Skeletal muscle tissue (tissue), 3 donors: ENCODE measurements at regions not wholly inside any gene's neighbourhood (a gene's known extent, or its start where the extent isn't known, plus 50 kb on each side); places are given as distances from the start of the nearest gene placed in this dataset.
"Not testable (repeated sequence)": the region's sequence is repeated elsewhere in the genome, so short reads cannot be mapped to it uniquely, and the experiment has no call there.

Experiments used
- H3K27ac ChIP-seq: one replicate; pipeline ENCODE4 v1.7.0; 2013; ENCODE audit warnings: mild to moderate bottlenecking, low read depth, low read length, inconsistent platforms
- H3K27me3 ChIP-seq, 3 donors: one replicate each; pipeline ENCODE4 v1.7.0; 2013; ENCODE audit warnings: low read length in 3 of 3; ENCODE audit not compliant: control insufficient read depth in 3 of 3, insufficient read depth in 3 of 3
- H3K36me3 ChIP-seq, 3 donors: one replicate each; pipeline ENCODE4 v1.7.0; 2013; ENCODE audit warnings: low read length in 3 of 3; ENCODE audit not compliant: control insufficient read depth in 3 of 3, insufficient read depth in 3 of 3
- H3K4me1 ChIP-seq, 3 donors: one replicate each; pipeline ENCODE4 v1.7.0; 2013; ENCODE audit warnings: low read length in 3 of 3, mild to moderate bottlenecking in 3 of 3; ENCODE audit not compliant: control insufficient read depth in 3 of 3, insufficient read depth in 3 of 3
- H3K4me3 ChIP-seq, 3 donors: one replicate each; pipeline ENCODE4 v1.7.0; 2013; ENCODE audit warnings: low read length in 3 of 3
- H3K9ac ChIP-seq, 3 donors: one replicate each; pipeline ENCODE4 v1.7.0; 2013; ENCODE audit warnings: low read length in 3 of 3, mild to moderate bottlenecking in 3 of 3, moderate library complexity in 2 of 3, low read depth in 1 of 3
- H3K9me3 ChIP-seq, 3 donors: one replicate each; pipeline ENCODE4 v1.7.0; 2013; ENCODE audit warnings: low read length in 3 of 3; ENCODE audit not compliant: control insufficient read depth in 3 of 3
- donor health status: Osteomylitis.

DNA sequence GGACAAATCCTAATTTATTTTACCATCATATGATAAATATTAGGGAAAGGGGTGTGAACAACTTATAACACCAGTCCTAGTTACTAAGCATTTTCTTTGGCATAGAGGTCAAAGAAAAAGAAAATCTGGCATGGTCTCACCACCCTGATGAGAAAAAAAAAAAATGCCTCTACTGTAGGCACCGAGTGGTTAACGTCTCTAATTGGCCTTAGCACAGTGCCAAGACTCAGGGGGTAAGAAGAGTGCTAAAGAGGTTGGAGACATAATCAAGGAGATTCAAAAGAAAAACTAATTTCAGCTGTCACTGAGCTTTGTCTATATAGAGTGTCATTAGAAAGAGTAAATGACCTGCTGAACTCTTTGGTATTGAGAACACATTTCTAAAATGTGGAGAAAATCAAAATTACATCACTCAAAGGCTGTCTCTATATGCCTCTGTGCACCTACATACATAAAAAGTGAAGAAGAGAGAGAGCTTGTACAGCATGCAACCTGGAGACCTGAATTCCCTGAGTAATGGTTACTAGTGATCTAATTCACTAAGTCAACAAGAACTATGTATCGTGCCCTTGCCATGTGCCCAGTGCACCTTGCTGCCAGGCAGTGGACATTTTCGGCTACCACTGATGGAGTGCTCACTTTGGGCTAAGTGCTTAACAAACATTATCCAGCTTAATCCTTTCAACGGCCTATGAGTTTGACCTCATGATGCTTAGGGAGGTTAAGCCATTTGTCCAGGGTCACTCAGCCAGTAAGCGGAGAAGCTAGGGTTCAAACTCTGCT lies 113.8 kb upstream of the G2E3 start:
- no peak overlapping the region for H3K9ac ChIP-seq
- H3K4me1 ChIP-seq: peaks cover 0 to under 1% (median 0%) of the 10 kb centered on the region in 3 donors
- H3K9me3 ChIP-seq: no peaks in the 10 kb centered on the region
- no peaks in the 10 kb centered on the region for H3K36me3 ChIP-seq
- no peaks in the 10 kb centered on the region for H3K27me3 ChIP-seq
- no peak overlapping the region for H3K4me3 ChIP-seq
- no peak overlapping the region for H3K27ac ChIP-seq

DNA sequence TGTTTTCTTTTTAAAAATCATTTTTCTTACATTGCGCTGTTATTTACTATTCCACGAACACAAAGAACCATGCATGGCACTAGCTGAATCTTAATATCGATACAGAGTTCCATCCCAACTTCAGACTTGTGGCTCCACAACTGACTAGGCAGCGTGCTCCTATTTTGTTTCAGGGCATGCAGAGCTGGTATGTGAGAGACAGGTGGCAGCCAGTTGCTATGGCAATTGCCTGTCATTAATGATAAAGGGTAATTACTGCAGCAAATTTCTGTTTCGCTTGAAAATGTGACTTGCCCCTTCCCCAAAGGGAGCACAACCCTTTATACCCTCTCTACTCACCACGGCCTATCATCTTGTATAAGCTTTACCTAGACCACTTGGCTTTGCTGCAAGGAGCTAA lies 113.1 kb upstream of the G2E3 start:
- Histone ChIP-seq H3K9me3 (no peaks in the 10 kb centered on the region), H3K4me3 (no peak overlapping the region), H3K27me3 (no peaks in the 10 kb centered on the region), H3K36me3 (no peaks in the 10 kb centered on the region), H3K9ac (no peak overlapping the region), H3K4me1 (peaks cover 0 to 5% (median 4%) of the 10 kb centered on the region in 3 donors), H3K27ac (no peak overlapping the region)

DNA sequence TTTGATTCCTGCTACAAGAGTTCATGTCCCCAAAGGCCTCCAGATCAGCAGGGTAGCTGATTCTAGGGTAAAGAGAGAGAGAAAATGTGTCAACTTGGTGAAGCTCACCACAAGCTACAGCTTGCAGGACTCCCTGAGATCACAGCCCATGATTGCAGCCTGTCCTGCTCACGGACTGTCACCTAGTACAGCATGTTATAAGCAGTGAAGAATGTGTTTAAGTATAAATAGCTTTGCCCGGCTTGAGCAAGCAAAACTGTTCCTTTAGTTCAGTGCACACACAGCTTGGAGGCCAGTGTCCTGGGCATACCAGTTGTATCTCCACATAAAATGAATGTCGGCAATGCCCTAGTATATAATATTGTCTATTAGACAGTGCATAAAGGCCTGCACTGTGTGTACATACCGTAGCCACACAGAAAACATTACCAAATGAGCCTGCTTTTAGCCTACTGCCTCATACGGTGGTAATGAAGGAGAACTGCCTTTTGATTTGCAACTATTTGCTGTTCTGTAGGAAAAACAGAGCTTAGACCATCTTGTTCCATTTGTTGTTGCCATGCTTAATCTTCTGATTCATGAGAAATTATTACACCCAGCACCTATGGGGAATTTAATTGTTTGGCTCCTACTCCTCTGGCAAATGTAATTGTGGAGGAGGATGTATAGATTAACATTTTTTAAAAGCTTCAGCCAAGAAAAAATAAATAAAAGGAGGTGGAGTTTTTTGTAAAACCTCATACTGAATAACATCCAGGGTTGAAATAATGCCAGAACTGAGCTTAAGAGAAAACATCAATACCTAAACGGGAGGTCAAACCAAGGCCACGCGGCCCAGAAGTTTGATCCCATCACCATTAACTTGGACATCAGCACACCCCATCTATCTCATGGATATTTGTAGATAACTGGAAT lies 108.1 kb upstream of the G2E3 start:
- Histone ChIP-seq H3K9ac (peak overlapping the region; percentile 0 to 35 (median 9)), H3K4me1 (peaks cover 0 to 8% (median 4%) of the 10 kb centered on the region in 3 donors), H3K36me3 (no peaks in the 10 kb centered on the region), H3K27ac (no peak overlapping the region), H3K9me3 (no peaks in the 10 kb centered on the region), H3K27me3 (no peaks in the 10 kb centered on the region), H3K4me3 (peak overlapping the region in 1 of 3 donors; percentile 15)

DNA sequence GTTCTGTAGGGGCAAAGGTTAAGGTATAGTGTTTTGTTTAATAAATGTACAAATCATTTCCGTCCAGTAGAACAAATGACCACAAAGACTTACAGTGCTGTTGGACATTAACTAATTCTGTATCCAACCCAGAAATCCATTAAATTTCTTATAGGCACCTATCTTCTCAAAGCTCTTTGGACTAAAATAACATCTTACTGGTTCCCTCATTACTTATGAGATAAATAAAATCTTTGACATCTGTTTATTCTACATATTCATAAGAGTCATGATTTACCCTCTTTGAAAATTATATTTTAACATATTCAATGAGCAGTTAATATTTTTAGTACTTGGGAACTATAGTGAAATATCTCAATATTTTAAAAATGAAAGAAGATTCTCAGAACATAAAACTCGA lies 102.7 kb upstream of the G2E3 start:
- H3K4me1 ChIP-seq: no peaks in the 10 kb centered on the region
- H3K27ac ChIP-seq: no peak overlapping the region
- no peaks in the 10 kb centered on the region for H3K36me3 ChIP-seq
- no peak overlapping the region for H3K9ac ChIP-seq
- no peak overlapping the region for H3K4me3 ChIP-seq
- no peaks in the 10 kb centered on the region for H3K27me3 ChIP-seq
- no peaks in the 10 kb centered on the region for H3K9me3 ChIP-seq

DNA sequence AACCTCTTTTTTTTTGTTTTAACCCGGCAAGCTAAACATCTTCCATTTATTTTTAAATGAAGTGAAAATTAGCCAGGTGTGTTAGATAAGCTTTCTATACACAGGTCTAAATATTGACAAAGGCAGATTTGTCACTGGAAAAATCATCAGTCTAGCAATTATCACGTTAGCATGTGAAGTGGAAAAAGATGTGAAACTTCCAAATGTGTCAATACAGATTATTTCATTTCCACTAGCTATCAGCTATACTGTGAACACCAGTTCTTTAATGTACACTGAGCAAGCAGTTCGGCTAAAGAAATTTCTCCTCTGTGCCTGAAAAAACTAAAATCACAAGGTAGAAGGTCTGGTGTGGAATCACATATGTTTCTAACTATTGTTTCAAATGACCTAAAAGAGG lies 96.6 kb upstream of the G2E3 start:
- no peaks in the 10 kb centered on the region for H3K9me3 ChIP-seq
- no peaks in the 10 kb centered on the region for H3K36me3 ChIP-seq
- H3K27ac ChIP-seq: no peak overlapping the region
- no peak overlapping the region for H3K9ac ChIP-seq
- H3K4me1 ChIP-seq: no peaks in the 10 kb centered on the region
- no peak overlapping the region for H3K4me3 ChIP-seq
- no peaks in the 10 kb centered on the region for H3K27me3 ChIP-seq

DNA sequence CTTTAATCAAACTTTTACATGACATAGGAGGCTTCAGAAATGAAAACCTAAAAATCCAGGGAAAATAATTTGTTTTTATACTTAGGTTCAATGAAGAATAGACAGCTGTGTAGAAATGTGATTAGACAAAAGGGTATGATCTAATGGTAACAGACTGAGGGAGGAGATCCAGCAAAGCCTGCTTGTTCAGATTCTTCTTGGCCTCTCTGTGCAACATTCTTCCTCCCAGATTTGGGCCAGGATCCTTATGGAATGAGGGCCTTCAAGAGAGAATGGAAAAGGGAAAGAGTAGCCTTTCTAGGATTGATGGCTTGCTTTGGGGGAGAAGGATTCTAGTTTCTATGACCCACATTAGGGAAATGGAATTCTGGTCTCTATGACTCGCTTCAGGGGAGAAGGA lies 94.5 kb upstream of the G2E3 start:
- Histone ChIP-seq H3K27ac (no peak overlapping the region), H3K27me3 (no peaks in the 10 kb centered on the region), H3K4me1 (no peaks in the 10 kb centered on the region), H3K9me3 (no peaks in the 10 kb centered on the region), H3K9ac (no peak overlapping the region), H3K36me3 (no peaks in the 10 kb centered on the region), H3K4me3 (no peak overlapping the region)

DNA sequence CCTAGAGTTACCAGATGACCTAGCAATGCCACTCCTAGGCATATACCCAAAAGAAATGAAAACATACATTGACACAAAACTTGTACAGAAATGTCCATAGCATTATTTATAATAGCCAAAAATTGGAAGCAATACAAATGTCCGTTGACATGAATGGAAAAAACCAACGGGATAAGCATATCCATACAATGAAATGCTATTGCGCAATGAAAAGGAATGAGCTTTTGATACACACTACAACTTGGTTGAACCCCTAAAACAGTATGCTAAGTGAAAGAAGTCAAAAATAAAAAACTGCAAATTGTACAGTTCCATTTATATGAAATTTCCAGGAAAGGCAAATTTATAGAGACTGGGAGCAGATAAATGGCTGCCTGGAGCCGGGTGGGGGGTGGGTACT lies 90.6 kb upstream of the G2E3 start:
- Histone ChIP-seq H3K4me1 (peaks cover 0 to 3% (median 2%) of the 10 kb centered on the region in 3 donors), H3K4me3 (no peak overlapping the region), H3K27me3 (no peaks in the 10 kb centered on the region), H3K36me3 (no peaks in the 10 kb centered on the region), H3K9me3 (no peaks in the 10 kb centered on the region), H3K27ac (no peak overlapping the region), H3K9ac (no peak overlapping the region)

DNA sequence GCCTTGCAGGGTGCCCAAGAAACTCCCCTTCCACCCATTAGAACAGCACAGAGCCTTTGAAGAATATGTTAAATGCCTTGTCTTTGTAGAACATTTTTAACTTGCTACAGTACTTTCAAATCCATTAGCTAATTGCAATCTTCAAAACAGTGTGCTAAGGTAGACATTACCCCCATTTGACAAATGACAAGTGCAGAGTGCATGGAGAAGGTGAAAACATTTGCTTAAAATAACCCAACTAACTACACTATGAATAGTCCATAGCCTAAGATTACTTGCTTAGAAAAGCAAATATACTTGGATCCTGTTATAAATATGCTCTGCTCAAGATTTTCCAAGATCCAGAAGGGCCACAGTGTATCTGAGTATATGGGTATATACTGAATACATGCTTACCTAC lies 87.0 kb upstream of the G2E3 start:
- Histone ChIP-seq H3K9ac (no peak overlapping the region), H3K36me3 (no peaks in the 10 kb centered on the region), H3K27ac (no peak overlapping the region), H3K27me3 (no peaks in the 10 kb centered on the region), H3K4me3 (no peak overlapping the region), H3K9me3 (no peaks in the 10 kb centered on the region), H3K4me1 (peaks cover 0 to 3% (median 2%) of the 10 kb centered on the region in 3 donors)

DNA sequence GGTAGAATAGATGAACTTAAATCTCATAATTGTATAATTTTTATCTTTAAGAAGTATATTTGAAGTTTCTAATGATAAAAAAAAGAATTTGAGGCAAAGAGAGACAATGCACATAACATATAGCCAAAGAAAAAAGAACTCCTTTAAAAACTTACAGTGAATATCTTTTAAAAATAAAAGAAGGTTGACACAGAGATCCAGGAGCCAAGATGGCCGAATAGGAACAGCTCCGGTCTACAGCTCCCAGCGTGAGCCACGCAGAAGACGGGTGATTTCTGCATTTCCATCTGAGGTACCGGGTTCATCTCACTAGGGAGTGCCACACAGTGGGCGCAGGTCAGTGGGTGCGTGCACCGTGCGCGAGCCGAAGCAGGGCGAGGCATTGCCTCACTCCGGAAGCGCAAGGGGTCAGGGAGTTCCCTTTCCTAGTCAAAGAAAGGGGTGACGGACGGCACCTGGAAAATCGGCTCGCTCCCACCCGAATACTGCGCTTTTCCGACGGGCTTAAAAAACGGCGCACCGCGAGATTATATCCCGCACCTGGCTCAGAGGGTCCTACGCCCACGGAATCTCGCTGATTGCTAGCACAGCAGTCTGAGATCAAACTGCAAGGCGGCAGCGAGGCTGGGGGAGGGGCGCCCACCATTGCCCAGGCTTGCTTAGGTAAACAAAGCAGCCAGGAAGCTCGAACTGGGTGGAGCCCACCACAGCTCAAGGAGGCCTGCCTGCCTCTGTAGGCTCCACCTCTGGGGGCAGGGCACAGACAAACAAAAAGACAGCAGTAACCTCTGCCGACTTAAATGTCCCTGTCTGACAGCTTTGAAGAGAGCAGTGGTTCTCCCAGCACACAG lies 84.9 kb upstream of the G2E3 start:
- not testable (repeated sequence) for H3K9ac ChIP-seq, H3K27ac ChIP-seq, H3K4me1 ChIP-seq, H3K36me3 ChIP-seq, H3K4me3 ChIP-seq, H3K9me3 ChIP-seq, H3K27me3 ChIP-seq
